Upper lobe of left lung (tissue), 4 donors: ENCODE measurements at regions not wholly inside any gene's neighbourhood (a gene's known extent, or its start where the extent isn't known, plus 50 kb on each side); places are given as distances from the start of the nearest gene placed in this dataset.
"Not testable (repeated sequence)": the region's sequence is repeated elsewhere in the genome, so short reads cannot be mapped to it uniquely, and the experiment has no call there.

Experiments
- CTCF ChIP-seq, 6 experiments: fragments of 450-650 bp in 4 of 6; fragments of 200-600 bp in 2 of 6; sonication (generic) in 2 of 6; IDR thresholded peaks; one replicate each; pipeline ENCODE4 v1.5.1; 2016 to 2019; ENCODE audit warnings: antibody characterized with exemption in 6 of 6
- EP300 ChIP-seq, 4 donors: sonication (generic); formaldehyde crosslinking; IDR thresholded peaks; one replicate each; pipeline ENCODE4 v1.5.1; 2017; ENCODE audit warnings: antibody characterized with exemption in 4 of 4, control low read depth in 2 of 4
- POLR2A ChIP-seq, 4 donors: fragments of 450-650 bp; IDR thresholded peaks; one replicate each; pipeline ENCODE4 v1.5.1; 2016 to 2017; ENCODE audit warnings: antibody characterized with exemption in 4 of 4, mild to moderate bottlenecking in 2 of 4
- POLR2AphosphoS5 ChIP-seq, 2 donors: sonication (generic); formaldehyde crosslinking; IDR thresholded peaks; one replicate each; pipeline ENCODE4 v1.5.1; 2017; ENCODE audit warnings: antibody characterized with exemption in 2 of 2

GRCh38 chr9:40939888-40940209 is 188.6 kb downstream of the FOXD4L6 start:
- not testable (repeated sequence) for TF ChIP-seq CTCF, POLR2A, POLR2AphosphoS5, EP300 (IDR thresholded peaks at IDR 0.05)
